HG03457 (cell line): ENCODE measurements at regions not wholly inside any gene's neighbourhood (a gene's known extent, or its start where the extent isn't known, plus 50 kb on each side); places are given as distances from the start of the nearest gene placed in this dataset.

Experiments
- ATAC-seq: cut with Tn5 transposase; IDR thresholded peaks from one replicate; pipeline ENCODE4 v1.9.1; 2021; ENCODE audit warnings: moderate number of reproducible peaks; ENCODE audit not compliant: unreplicated experiment

DNA sequence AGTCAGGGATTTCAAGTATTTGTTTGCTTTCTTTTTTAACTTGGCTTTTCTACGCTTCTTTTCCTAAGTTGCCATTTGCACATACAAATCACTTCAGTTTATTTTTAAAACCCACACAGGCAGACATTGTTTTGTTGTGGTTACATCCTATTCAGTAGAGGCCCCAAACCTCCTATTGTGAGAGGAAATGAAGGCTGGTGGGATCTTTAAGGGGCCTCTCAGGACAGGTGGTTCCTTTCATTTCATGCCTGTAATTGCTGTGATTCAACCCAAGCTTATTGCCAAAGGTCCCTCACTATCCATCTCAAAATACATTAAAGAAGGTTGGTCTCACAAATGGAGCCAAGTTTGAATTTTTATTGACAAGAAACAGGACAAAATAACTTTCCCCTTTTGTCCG, 257.1 kb downstream of the ADAMTS20 start:
- ATAC-seq = no peak

DNA sequence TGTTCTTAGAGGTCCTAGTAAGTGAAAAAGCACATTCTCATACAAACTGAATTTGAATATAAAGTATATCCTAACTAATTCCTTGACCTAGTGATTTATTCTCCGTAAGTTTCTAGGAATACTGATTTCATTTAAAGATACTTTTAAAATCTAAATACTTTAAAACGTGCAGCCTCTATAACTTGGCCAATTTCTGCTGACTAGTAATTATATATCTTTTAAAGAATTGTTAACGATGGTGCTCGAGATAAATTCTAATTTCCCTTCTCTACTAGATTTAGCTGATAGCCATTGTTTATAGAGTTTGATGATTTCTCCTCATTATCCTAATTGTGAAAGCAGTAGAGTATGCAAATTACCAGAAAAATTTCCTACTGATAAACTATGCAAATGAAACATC, 257.9 kb downstream of the ADAMTS20 start:
- ATAC-seq = no peak

DNA sequence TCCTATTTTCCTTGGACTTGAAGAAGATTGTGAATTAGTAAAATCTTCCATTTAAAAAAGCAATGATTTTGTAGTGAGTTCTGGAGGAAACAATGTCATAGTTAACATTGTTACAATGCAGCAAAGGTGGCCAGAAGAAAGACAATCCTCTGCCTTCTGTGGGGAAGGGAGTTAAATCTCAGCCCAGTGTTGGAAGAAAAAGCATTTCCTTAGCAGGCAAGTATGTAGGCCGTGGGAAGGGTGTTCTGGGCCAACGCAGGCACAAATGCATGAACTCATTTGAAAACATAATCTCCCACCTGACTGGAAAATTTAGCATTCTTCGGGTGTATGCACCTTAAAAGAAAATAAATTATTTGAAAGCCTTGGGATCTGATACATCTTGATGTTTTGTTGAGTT, 258.6 kb downstream of the ADAMTS20 start:
- no peak for ATAC-seq

DNA sequence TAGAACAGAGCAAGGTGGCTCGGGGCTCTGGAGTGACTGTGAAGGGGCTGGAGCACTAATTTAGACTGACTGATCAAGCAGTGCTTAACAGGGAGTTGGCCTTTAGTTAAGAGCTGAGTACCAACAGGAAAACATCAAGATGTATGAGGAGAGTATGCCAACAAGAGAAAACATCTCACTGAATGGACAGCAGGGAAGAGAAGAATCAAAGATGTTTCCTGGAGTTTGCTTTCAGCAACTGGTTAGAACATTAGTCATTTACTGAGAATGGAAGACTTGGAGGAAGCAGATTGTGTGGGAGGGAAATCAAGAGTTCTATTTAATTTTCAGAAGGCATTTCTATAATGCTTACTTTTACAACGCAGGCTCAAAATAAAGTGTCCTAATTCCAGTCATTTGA, 259.3 kb downstream of the ADAMTS20 start:
- ATAC-seq = no peak

DNA sequence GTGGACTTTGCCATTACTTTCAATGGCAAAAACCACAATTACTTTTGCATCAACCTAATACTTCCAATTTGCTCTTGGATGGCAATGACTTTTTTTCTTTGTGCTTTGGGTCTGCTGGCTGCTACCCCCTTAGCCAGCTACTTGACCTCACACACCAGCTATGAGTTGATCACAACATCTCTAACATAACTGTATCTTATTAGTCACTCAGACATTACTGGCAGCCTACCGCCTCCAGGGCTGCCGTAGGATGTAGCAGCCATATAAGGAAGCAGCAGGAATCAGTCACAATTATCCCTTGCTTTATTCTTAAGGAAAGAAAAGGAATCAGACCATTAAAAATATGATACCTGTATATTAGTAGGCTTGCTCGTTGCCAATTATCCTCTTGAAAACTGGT, 260.5 kb downstream of the ADAMTS20 start:
- ATAC-seq = no peak

DNA sequence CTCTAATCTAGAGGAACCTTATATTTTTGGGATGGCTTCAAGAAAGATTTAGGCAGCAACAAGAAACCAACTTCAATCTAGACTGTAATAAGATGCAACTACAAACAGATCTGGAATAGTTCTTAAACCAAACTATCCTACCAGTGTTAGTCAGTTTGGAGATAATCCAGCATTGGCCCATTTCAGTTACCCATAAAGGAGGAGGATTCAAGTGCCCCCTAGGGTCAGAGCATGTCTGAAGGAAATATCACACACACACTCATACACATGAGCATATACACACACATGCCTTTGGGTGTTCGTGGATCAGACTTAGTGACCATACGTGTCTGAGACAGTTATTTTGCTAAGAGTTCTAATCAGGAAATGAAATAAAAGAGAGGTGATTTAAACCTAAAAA, 261.2 kb downstream of the ADAMTS20 start:
- no peak for ATAC-seq

DNA sequence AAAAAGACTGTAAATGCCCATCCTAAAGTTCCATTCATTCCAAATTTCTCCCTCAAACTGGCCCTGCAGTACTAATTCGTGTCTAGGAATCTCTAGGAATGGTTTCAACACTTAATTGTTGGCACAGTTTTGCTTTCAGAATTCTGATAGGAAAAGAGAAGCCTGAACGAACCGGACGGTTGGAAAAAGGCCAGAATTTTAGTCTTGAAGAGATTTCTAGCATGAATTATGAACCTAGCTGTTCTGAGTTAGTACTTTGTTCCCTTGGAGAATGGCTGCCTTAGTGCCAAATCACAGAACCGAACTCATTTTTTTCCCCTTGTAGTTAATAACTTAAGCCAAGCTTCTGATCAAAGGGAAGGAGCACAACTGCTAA, 262.6 kb downstream of the ADAMTS20 start:
- ATAC-seq = no peak

DNA sequence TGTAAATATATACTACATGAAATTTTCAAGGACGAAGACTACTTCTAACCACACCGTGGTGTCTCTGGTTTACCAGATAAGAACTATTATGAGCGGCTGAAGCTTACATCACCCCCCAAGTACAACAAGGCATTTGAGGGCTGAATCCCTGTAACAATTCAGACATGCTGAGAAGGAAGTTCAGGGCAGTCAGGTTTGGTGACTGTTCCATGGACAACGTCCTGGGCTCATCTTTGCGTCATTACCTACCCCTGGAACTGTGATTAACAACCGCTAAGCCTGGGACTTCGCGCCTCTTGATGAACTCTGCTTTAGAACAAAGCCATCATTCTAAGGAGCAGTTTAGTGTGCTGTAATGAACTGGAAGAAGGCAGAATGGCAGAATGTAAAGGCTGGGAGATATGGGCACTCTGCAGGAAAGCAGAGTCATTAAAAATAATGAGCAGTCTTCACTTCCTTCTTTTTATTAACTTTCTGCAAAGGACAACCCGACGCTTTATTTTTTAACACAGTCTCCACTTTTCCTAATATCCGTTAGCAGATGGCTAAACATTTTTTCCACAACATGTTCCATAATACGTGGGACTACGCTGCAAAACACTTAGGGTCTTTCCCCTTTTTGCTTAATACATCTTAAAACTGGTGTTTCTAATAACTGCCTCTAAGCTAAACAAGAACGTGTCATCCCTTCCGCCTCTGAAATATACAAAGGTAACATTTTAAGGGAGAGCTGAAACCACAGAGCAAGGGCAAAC, 263.2 kb downstream of the ADAMTS20 start:
- ATAC-seq = no peak

DNA sequence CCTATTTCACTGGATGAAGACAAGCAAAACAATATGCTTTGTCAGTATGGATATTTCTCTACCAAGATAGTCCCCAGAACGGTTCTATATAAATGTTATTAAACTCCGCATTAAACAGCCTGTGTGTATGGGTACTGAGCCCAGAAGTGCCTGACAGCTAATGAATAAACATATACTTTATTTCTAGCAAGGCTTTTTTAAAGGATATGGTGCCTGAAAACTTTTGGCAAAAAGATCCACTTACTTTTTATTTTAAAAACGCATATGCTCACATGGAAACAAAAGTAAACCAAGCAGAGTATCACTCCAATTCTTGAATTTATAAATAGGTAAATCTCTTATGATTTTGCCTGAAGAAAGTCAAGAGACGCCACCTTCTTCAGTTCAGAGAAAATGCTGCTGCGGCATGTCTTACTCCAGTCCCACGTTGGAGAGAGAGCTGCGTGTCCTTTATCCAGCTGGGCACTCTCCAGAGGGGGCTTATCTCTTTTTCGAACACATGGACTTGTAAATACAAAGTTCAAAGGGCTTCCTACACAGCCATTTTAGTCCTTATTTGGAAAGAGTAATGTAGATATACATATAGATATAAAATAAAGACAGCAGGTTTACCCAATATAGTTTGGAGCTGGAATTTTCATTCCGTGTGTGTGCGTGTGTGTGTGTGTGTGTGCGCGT, 264.2 kb downstream of the ADAMTS20 start:
- no peak for ATAC-seq

DNA sequence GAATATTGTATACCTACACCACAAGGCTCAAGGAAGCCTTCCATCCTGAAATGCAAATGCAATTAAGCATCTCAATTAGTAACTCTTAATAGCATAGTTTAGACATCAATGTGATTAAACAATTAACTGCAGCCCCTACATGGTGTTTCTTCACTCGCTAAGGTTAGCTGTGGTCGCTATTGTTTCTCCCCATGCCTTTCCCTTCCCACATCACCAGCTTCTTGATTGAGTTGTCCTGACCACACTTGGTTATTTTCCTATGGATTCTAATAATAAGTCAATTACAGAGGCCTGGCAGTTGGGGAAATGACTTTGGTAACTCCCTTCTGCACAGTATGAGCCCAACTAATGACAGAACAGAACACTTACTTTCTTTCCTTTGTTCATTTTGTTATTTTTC, 265.0 kb downstream of the ADAMTS20 start:
- no peak for ATAC-seq

DNA sequence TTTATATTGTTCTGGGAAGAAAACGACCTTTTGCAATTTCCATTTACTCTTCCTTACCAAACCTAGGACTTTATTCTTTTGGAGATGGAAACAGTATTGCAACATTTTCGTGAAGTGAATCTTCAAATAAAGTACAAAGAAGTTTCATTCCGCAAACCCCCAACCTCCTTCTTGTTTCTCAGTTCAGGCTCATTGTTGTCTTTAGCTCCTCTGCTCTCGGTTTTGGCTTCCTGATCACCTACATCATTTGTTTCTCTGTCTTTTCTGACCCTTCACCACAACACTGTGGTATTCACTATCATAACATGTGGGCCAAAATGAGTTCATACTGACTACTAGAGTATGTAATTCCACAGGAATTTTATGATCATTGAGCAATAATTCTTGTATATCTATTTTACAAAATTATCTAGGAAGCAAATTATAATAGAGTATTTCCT, 266.8 kb downstream of the ADAMTS20 start:
- no peak for ATAC-seq

DNA sequence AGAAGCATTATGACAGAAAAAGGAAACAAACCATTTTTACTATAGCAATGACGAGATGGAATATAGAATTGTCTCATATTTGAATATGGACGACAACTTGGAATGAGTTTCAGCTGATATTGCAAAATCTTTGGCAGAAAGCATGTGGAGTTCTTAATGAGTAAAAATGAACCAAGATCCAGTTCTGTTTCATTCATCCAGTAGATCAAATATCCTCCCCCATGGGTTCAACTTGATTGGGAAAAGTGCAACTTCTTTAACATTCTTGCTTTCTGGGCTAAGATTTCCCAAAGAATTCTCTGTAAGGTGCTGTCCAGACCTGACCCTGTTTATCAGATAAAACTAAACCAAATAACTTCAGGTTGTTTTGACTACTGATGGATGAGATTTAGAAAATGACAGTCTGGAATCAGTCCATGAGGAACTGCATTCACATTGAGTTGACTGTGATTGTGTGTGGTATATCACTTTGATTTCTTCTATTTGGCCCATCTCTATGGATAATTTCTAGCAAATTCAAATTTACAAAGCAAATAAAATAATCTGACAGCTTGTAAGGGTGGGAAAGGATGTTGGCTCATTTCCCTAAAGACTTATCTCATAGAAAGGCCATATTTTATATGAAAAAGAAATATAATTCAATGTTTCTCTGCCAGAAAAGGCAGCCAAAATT, 267.4 kb downstream of the ADAMTS20 start:
- no peak for ATAC-seq

DNA sequence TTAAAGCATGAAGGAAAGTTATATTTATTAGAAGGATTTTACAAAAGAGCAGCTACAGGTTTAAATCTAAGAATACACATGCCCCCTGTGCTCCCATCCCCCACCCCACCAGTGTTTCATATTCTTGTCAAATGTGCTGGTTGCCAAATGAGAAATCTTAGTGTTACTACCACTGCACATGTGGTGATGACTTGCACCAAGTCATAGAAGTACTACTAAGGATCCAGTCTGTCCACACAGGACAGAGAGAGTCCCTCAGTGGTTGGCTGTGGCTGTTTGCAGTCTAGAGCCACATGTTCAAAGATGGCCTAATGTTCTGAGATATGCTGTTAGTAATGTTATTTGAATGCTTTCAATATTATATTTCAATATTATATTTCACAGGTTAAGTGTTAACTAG, 268.8 kb downstream of the ADAMTS20 start:
- ATAC-seq = no peak

DNA sequence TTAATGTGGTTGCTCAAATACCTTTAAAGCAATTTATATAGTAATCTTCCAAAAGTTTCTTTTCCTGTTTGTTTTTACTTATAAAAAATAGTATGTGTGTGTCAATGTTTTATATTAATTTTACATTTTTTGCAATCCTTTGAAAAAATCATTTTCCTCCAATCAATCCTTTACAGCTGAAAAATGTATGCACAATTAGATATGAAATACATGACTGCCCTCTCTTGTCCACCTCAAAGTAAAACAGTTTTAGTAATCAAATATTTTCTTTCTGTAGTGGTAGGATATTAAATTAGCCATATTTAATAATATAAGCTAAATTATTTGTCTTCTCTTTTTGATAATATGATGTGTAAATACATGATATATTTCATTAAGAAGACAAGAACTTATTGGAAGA, 269.9 kb downstream of the ADAMTS20 start:
- ATAC-seq = no peak

DNA sequence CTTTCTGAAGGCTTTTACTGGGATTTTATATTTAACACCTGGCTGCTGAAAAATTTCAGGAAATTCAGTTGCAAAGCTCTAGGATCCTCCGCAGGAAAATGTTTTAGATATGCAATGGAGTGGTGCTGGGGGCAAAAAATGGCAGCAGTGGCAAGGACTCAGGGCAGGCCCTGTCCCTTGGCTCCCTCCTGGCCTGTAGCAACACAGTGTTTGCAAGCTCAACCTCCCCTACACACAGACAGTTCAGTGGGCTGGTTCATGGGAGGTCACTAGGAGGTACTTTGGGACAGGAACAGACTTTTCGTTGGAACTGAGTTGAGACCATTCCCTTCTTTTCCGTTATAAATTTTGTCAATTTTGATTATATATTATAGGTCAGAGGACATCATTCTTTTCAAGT, 270.4 kb downstream of the ADAMTS20 start:
- no peak for ATAC-seq

DNA sequence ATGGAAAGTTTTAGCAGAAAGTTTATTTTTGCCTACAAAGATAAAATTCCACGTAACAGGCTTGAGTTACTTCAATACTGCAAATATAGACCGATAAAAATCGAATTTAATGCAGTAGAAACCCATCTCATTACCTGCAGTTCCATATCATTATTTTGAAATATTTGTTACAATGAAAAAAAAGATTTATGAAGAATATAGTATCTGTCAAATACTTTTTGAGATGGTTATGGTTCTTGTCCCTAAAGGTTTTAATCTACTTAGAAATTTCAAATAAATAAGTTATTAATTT, 273.5 kb downstream of the ADAMTS20 start:
- ATAC-seq = no peak

DNA sequence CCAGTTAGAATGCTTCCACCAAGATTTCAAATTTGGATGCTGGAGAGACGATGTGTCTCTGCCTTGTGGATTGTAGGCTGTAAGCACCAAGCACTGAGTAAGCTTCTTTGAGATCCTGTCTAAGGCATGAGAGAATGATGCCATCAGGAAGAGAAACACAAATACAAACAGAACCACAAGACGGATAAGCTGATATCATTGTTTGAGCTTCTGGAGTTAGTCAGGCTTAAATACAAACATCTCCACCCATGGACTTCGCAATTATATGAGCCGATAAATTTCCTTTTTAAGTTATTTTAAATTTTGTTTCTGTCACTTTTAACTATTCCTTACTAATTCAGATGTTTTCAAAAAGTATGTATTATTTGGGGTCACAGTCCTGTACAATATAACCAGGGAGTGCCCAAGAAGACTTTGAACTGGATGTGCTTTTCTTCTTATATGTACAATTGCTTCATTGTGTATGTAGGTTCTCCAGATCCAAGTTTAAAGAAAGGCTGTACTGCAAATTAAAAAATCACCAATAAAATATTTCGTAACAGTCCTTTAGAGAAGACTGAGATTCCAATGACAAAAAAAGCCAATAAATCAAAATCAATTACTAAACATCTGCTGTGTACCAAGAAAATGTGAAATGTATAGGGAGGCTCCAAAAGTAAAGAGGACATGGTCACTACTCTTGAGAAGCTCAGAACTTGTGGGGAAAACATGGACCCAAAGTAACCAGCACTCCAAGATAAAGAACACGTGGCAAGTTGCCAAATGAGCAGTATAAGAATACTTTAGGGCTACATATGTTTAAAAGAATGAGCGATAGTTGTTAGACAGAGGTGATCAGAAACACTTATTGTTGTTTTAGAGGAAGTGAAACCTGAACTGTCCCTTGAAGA, 274.1 kb downstream of the ADAMTS20 start:
- peak; percentile 89 for ATAC-seq

DNA sequence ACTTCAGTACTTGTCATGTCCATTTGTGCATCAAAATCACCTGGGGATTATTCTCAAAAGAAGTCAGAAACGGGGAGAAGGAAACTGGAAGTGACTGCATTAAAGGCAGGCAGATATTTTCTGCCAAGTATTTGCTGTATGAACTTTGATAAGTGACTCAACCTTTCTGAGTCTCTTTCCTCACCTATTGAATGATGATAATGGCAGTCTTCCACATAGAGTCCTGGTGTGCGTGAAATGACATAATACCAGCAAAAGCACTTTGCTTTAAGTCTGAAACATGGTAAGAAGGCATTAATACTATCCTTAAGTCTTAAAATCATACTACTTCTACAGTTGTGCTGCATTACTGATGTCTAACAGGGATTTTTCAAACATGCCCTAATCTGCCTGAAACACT, 278.5 kb downstream of the ADAMTS20 start:
- ATAC-seq = no peak

DNA sequence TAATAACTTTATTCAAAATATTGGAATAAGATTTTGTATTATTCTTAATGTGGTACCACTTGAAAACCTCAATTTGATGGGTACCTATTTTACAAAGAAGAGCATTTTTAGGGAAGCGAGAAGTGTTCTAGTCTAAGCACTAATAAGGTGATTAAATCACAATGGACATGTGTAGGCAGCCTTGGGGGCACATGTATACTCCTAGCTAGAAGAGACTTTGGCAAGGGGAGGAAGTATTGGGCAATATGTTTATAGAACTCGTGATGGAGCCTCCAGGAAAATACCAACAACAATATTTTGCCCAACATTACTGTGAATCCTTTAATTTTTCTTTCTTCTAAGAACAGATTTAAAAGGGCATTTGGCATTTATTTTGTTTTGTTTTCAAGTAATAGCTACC, 280.3 kb downstream of the ADAMTS20 start:
- no peak for ATAC-seq

DNA sequence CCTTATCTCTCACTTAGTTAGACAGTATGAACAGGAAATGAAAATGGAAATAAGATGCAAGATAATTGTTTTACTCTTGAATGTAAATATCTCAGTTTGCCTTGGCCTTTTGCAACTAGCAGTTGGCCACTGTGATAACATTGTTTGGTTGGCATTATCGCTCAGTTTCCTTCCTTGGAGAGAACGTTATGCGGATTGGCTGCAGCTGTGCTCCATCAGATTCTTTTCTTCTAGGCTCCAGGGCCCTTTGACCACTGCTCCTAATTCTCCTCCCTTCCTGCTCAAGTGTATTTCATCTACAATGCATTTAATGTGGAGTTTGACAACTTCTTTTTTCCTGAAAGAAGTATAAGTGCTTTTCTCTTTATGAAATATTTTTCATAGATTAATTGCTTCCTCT, 284.2 kb downstream of the ADAMTS20 start:
- no peak for ATAC-seq

DNA sequence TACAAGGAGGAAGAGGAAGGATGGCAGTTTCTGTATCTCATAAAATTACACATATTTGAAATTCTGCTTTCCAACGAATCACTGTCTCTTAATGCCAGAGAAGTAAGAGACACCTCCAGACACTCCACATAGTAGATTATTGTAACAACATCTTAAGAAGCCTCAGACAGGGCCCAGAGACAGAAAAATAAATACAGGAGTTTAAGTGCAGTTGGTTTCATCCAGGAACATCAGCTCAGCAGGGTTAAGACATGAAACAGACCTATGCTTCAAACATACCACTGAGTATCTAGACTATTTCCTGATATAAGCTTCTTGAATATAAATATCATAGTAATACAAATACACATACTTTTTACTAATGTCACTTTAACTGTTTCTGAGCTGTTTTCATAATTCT, 290.3 kb downstream of the ADAMTS20 start:
- no peak for ATAC-seq
